ENCODE measurements at regions not wholly inside any gene's neighbourhood (a gene's known extent, or its start where the extent isn't known, plus 50 kb on each side); places are given as distances from the start of the nearest gene placed in this dataset.
"Not testable (repeated sequence)": the region's sequence is repeated elsewhere in the genome, so short reads cannot be mapped to it uniquely, and the experiment has no call there.

- H3K27ac ChIP-seq = no peak overlapping the region
- no peaks in the 10 kb centered on the region for H3K27me3 ChIP-seq
- no peaks in the 10 kb centered on the region for H3K9me3 ChIP-seq
- 42 to 77% methylated on average over 1 to 3 of the region's 3 CpGs for WGBS, 2 donors (ENCODE audit: low coverage in 1 of 2)
- in situ Hi-C loops (cut with MboI; ENCODE audit: low pct_ligation_motif_present in 1 of 4, low pct_unique_long_range_greater_than_20kb in 1 of 4, low sequenced_read_pairs in 3 of 4) = no loop called here
- no peak for DNase-seq
- no peaks in the 10 kb centered on the region for H3K36me3 ChIP-seq
- no peak overlapping the region for H3K4me3 ChIP-seq
- TF ChIP-seq POLR2AphosphoS5 (IDR thresholded peaks at IDR 0.05) (no peak), POLR2A (IDR thresholded peaks at IDR 0.05) (no peak), EP300 (IDR thresholded peaks at IDR 0.05; ENCODE audit: low read depth) (no peak), CTCF (IDR thresholded peaks at IDR 0.05) (no peak)
- intact Hi-C loops (cut with DNase I; ENCODE audit: low total_unique reads) = no loop called here
- no peaks in the 10 kb centered on the region for H3K4me1 ChIP-seq
Observed at GRCh38 chr18:78828131-78828530, 151.5 kb upstream of the SALL3 start.

- WGBS, 2 donors (ENCODE audit: low coverage in 1 of 2) = 68% methylated on average over 16 of the region's 16 CpGs; no CpG with 5 or more reads in 1 of the 2 donors
- DNase-seq = peak; percentile 13
- H3K9me3 ChIP-seq = not testable (repeated sequence)
Observed at GRCh38 chr18:78829026-78829425, 150.6 kb upstream of the SALL3 start.

GRCh38 chr18:78830161-78830560 lies 149.5 kb upstream of the SALL3 start:
- no peak for TF ChIP-seq CTCF (IDR thresholded peaks at IDR 0.05)
- no peak for TF ChIP-seq POLR2A (IDR thresholded peaks at IDR 0.05)
- TF ChIP-seq EP300 (IDR thresholded peaks at IDR 0.05; ENCODE audit: low read depth) = no peak
- no peak for TF ChIP-seq POLR2AphosphoS5 (IDR thresholded peaks at IDR 0.05)
- Histone ChIP-seq H3K4me1 (no peaks in the 10 kb centered on the region), H3K27me3 (peaks cover 3% of the 10 kb centered on the region), H3K4me3 (no peak overlapping the region), H3K36me3 (no peaks in the 10 kb centered on the region), H3K27ac (no peak overlapping the region), H3K9me3 (no peaks in the 10 kb centered on the region)
- 86 to 92% methylated on average over 4 to 10 of the region's 10 CpGs for WGBS, 2 donors (ENCODE audit: low coverage in 1 of 2)
- no peak for DNase-seq
- intact Hi-C loops (cut with DNase I; ENCODE audit: low total_unique reads) = no loop called here
- in situ Hi-C loops (cut with MboI; ENCODE audit: low pct_ligation_motif_present in 1 of 4, low pct_unique_long_range_greater_than_20kb in 1 of 4, low sequenced_read_pairs in 3 of 4) = no loop called here

More at GRCh38 chr18:78829026-78829425, 150.6 kb upstream of the SALL3 start:
- H3K4me1 ChIP-seq; H3K27me3 ChIP-seq; H3K4me3 ChIP-seq; H3K27ac ChIP-seq; H3K36me3 ChIP-seq; intact Hi-C loops (cut with DNase I; ENCODE audit: low total_unique reads); in situ Hi-C loops (cut with MboI; ENCODE audit: low pct_ligation_motif_present in 1 of 4, low pct_unique_long_range_greater_than_20kb in 1 of 4, low sequenced_read_pairs in 3 of 4): not testable (repeated sequence)

- H3K27me3 ChIP-seq = peaks cover 3% of the 10 kb centered on the region
- H3K36me3 ChIP-seq = no peaks in the 10 kb centered on the region
- no peaks in the 10 kb centered on the region for H3K4me1 ChIP-seq
- no peak for DNase-seq
- intact Hi-C loops (cut with DNase I; ENCODE audit: low total_unique reads) = no loop called here
- no peak overlapping the region for H3K4me3 ChIP-seq
- TF ChIP-seq POLR2AphosphoS5 (IDR thresholded peaks at IDR 0.05) (no peak), POLR2A (IDR thresholded peaks at IDR 0.05) (no peak), CTCF (IDR thresholded peaks at IDR 0.05) (no peak), EP300 (IDR thresholded peaks at IDR 0.05; ENCODE audit: low read depth) (no peak)
- 81 to 100% methylated on average over 2 to 10 of the region's 11 CpGs for WGBS, 2 donors (ENCODE audit: low coverage in 1 of 2)
- H3K9me3 ChIP-seq = no peaks in the 10 kb centered on the region
- in situ Hi-C loops (cut with MboI; ENCODE audit: low pct_ligation_motif_present in 1 of 4, low pct_unique_long_range_greater_than_20kb in 1 of 4, low sequenced_read_pairs in 3 of 4) = no loop called here
- no peak overlapping the region for H3K27ac ChIP-seq
Observed at GRCh38 chr18:78830826-78831225, 148.8 kb upstream of the SALL3 start.

- TF ChIP-seq POLR2A (IDR thresholded peaks at IDR 0.05) (no peak), EP300 (IDR thresholded peaks at IDR 0.05; ENCODE audit: low read depth) (no peak), CTCF (IDR thresholded peaks at IDR 0.05) (no peak), POLR2AphosphoS5 (IDR thresholded peaks at IDR 0.05) (no peak)
- intact Hi-C loops (cut with DNase I; ENCODE audit: low total_unique reads) (no loop called here), in situ Hi-C loops (cut with MboI; ENCODE audit: low pct_ligation_motif_present in 1 of 4, low pct_unique_long_range_greater_than_20kb in 1 of 4, low sequenced_read_pairs in 3 of 4) (no loop called here)
- H3K4me1 ChIP-seq = no peaks in the 10 kb centered on the region
- H3K9me3 ChIP-seq = no peaks in the 10 kb centered on the region
- H3K36me3 ChIP-seq = no peaks in the 10 kb centered on the region
- H3K27me3 ChIP-seq = peaks cover 3% of the 10 kb centered on the region
- DNase-seq = no peak
- 58% methylated on average over 3 of the region's 3 CpGs; no CpG with 5 or more reads in 1 of the 2 donors for WGBS, 2 donors (ENCODE audit: low coverage in 1 of 2)
- H3K4me3 ChIP-seq = no peak overlapping the region
- no peak overlapping the region for H3K27ac ChIP-seq
Observed at GRCh38 chr18:78831603-78832002, 148.0 kb upstream of the SALL3 start.
